H1 (cell line): ENCODE measurements at regions not wholly inside any gene's neighbourhood (a gene's known extent, or its start where the extent isn't known, plus 50 kb on each side); places are given as distances from the start of the nearest gene placed in this dataset.

Experiments used
- CTCF ChIA-PET: fragments of 300-600 bp; sonication (Branson Sonifier 250); formaldehyde crosslinking; loops from one replicate; lab custom pipeline; 2021; ENCODE audit not compliant: partially characterized antibody; lab: Charles Lee
- POLR2A ChIA-PET: fragments of 300-600 bp; sonication (Branson Sonifier 250); formaldehyde crosslinking; loops from one replicate; lab custom pipeline; 2021; ENCODE audit warnings: inconsistent platforms; ENCODE audit not compliant: partially characterized antibody; lab: Charles Lee
- DNase-seq, 2 experiments: peaks; one replicate each; pipeline versions ENCODE4 v3.0.0 to v3.0.0-alpha.2; 2010 to 2022; ENCODE audit warnings: low spot score in 2 of 2, low read depth in 1 of 2, mixed read lengths in 1 of 2
- FAIRE-seq: peaks from 2 replicates; lab custom pipeline; 2011; peaks lifted over from hg19 to GRCh38; lab: Jason Lieb, UNC
- H2AFZ ChIP-seq: 2 replicates; pipeline ENCODE4 v1.8.1; 2012; ENCODE audit warnings: low read length, inconsistent platforms
- H2AK5ac ChIP-seq: 2 replicates; pipeline ENCODE4 v1.6.1; 2013; ENCODE audit warnings: low read depth, low read length
- H2BK120ac ChIP-seq: replicated peaks from 2 replicates; pipeline ENCODE3; 2013; ENCODE audit warnings: low read depth, low read length, inconsistent platforms
- H2BK12ac ChIP-seq: 2 replicates; pipeline ENCODE4 v1.6.1; 2013; ENCODE audit warnings: low read depth, low read length
- H2BK15ac ChIP-seq: 2 replicates; pipeline ENCODE4 v1.6.1; 2013; ENCODE audit warnings: low read length
- H2BK20ac ChIP-seq: 2 replicates; pipeline ENCODE4 v1.6.1; 2013; ENCODE audit warnings: low read length
- H2BK5ac ChIP-seq: 2 replicates; pipeline ENCODE4 v1.6.1; 2013; ENCODE audit warnings: low read depth, low read length
- H3K14ac ChIP-seq: 2 replicates; pipeline ENCODE4 v1.6.1; 2013; ENCODE audit warnings: inconsistent platforms; ENCODE audit not compliant: insufficient read length
- H3K18ac ChIP-seq: 2 replicates; pipeline ENCODE4 v1.6.1; 2013; ENCODE audit warnings: low read length; ENCODE audit errors: extremely low read depth
- H3K23ac ChIP-seq: 2 replicates; pipeline ENCODE4 v1.6.1; 2013; ENCODE audit warnings: inconsistent platforms; ENCODE audit not compliant: insufficient read length
- H3K23me2 ChIP-seq: 2 replicates; pipeline ENCODE4 v1.6.1; 2013; ENCODE audit warnings: low read depth, low read length
- H3K27ac ChIP-seq: 2 replicates; pipeline ENCODE4 v1.6.1; 2011; ENCODE audit warnings: low read depth, low read length, inconsistent platforms
- H3K27me3 ChIP-seq, 4 experiments: replicated peaks in 1 of 4; 1 replicate in 1 of 4; 2 replicates in 3 of 4; pipeline versions ENCODE4 v1.6.1 to v1.8.1; 2011 to 2013; ENCODE audit warnings: low read length in 3 of 4, mild to moderate bottlenecking in 3 of 4, inconsistent platforms in 2 of 4, mixed read lengths in 2 of 4, moderate library complexity in 1 of 4; ENCODE audit not compliant: control insufficient read depth in 3 of 4, insufficient read depth in 3 of 4; ENCODE audit errors: extremely low read depth in 1 of 4
- H3K36me3 ChIP-seq, 4 experiments: 2 replicates each; pipeline versions ENCODE4 v1.6.1 to v1.8.1; 2011 to 2013; ENCODE audit warnings: mild to moderate bottlenecking in 4 of 4, low read length in 3 of 4, moderate library complexity in 2 of 4, control low read depth in 1 of 4, inconsistent platforms in 1 of 4; ENCODE audit not compliant: insufficient read depth in 4 of 4, control insufficient read depth in 2 of 4
- H3K4ac ChIP-seq: replicated peaks from 2 replicates; pipeline ENCODE3; 2013; ENCODE audit warnings: low read length, low read depth, mixed read lengths, inconsistent platforms; ENCODE audit not compliant: insufficient read length
- H3K4me1 ChIP-seq, 4 experiments: replicated peaks in 1 of 4; 1 replicate in 1 of 4; 2 replicates in 3 of 4; pipeline versions ENCODE4 v1.6.1 to v1.8.1; 2011 to 2013; ENCODE audit warnings: low read length in 3 of 4, inconsistent platforms in 2 of 4, mixed read lengths in 1 of 4; ENCODE audit not compliant: insufficient read depth in 4 of 4, control insufficient read depth in 3 of 4
- H3K4me2 ChIP-seq, 2 experiments: 2 replicates each; pipeline versions ENCODE4 v1.6.1 to v1.8.1; 2011 to 2013; ENCODE audit warnings: low read depth in 2 of 2, low read length in 2 of 2, control low read depth in 1 of 2, inconsistent platforms in 1 of 2, mild to moderate bottlenecking in 1 of 2; ENCODE audit not compliant: insufficient read depth in 1 of 2
- H3K4me3 ChIP-seq, 4 experiments: fragments of 200-600, 300-600 bp in 1 of 4; sonication (generic), shearing (Covaris generic), sonication (Bioruptor Twin) in 1 of 4; 2 replicates each; pipeline versions ENCODE4 v1.5.1 to v1.8.1; 2011 to 2016; ENCODE audit warnings: low read length in 4 of 4, low read depth in 3 of 4, control low read depth in 2 of 4, inconsistent platforms in 2 of 4, mild to moderate bottlenecking in 2 of 4, mixed read lengths in 1 of 4, moderate library complexity in 1 of 4; ENCODE audit not compliant: insufficient read depth in 2 of 4; ENCODE audit errors: extremely low read depth in 1 of 4
- H3K56ac ChIP-seq: replicated peaks from 2 replicates; pipeline ENCODE3; 2013; ENCODE audit warnings: low read depth, mild to moderate bottlenecking, mixed read lengths, low read length, inconsistent platforms; ENCODE audit not compliant: insufficient read length
- H3K79me1 ChIP-seq: 2 replicates; pipeline ENCODE4 v1.6.1; 2013; ENCODE audit warnings: low read depth, low read length, control low read depth
- H3K79me2 ChIP-seq, 2 experiments: 2 replicates each; pipeline versions ENCODE4 v1.6.1 to v1.8.1; 2012 to 2013; ENCODE audit warnings: low read length in 2 of 2, mild to moderate bottlenecking in 2 of 2, inconsistent platforms in 1 of 2; ENCODE audit not compliant: insufficient read depth in 2 of 2, control insufficient read depth in 1 of 2
- H3K9ac ChIP-seq, 4 experiments: replicated peaks in 1 of 4; 1 replicate in 1 of 4; 2 replicates in 3 of 4; pipeline versions ENCODE4 v1.6.1 to v1.8.1; 2011 to 2013; ENCODE audit warnings: low read depth in 3 of 4, low read length in 3 of 4, control low read depth in 2 of 4, mild to moderate bottlenecking in 2 of 4, moderate library complexity in 2 of 4, inconsistent platforms in 1 of 4; ENCODE audit errors: extremely low read depth in 1 of 4
- H3K9me3 ChIP-seq, 2 experiments: 2 replicates each; pipeline versions ENCODE4 v1.6.1 to v1.8.1; 2012 to 2013; ENCODE audit warnings: mild to moderate bottlenecking in 2 of 2, moderate library complexity in 2 of 2, control low read depth in 1 of 2, inconsistent platforms in 1 of 2, low read depth in 1 of 2, low read length in 1 of 2, mixed read lengths in 1 of 2; ENCODE audit not compliant: insufficient read depth in 2 of 2
- H4K20me1 ChIP-seq, 2 experiments: replicated peaks in 1 of 2; 2 replicates each; pipeline versions ENCODE3 to v1.8.1; 2011 to 2013; ENCODE audit warnings: inconsistent platforms in 2 of 2, low read length in 2 of 2, mild to moderate bottlenecking in 1 of 2; ENCODE audit not compliant: insufficient read depth in 2 of 2, control insufficient read depth in 1 of 2
- H4K5ac ChIP-seq: 2 replicates; pipeline ENCODE4 v1.6.1; 2013; ENCODE audit warnings: low read length, low read depth, mixed read lengths, inconsistent platforms; ENCODE audit not compliant: insufficient read length
- H4K8ac ChIP-seq: 2 replicates; pipeline ENCODE4 v1.8.0; 2013; ENCODE audit warnings: mild to moderate bottlenecking, moderate library complexity, low read length, inconsistent platforms; ENCODE audit not compliant: insufficient read depth; ENCODE audit errors: extremely low read depth
- H4K91ac ChIP-seq: replicated peaks from 2 replicates; pipeline ENCODE3; 2013; ENCODE audit warnings: low read length, mixed read lengths, inconsistent platforms; ENCODE audit not compliant: insufficient read length
- ASH2L ChIP-seq: fragments of 200-600, 300-600 bp; sonication (generic); IDR thresholded peaks from one replicate; pipeline ENCODE4 v1.7.1; 2017; ENCODE audit warnings: low read length
- CBX8 ChIP-seq: fragments of 300-800, 300-1000 bp; sonication (generic); IDR thresholded peaks from 2 replicates; pipeline ENCODE4 v1.7.1; 2016; ENCODE audit warnings: low read depth, low read length, borderline replicate concordance
- CHD1 ChIP-seq: IDR thresholded peaks from 2 replicates; pipeline ENCODE4 v1.6.1; 2012; ENCODE audit warnings: low read depth, low read length, improper control_type of control experiment
- EP300 ChIP-seq, 2 experiments: IDR thresholded peaks; 1 replicate in 1 of 2; 2 replicates in 1 of 2; pipeline ENCODE4 v1.6.1; 2011 to 2012; ENCODE audit warnings: low read depth in 2 of 2, low read length in 2 of 2, mild to moderate bottlenecking in 2 of 2, borderline replicate concordance in 1 of 2, inconsistent platforms in 1 of 2, moderate library complexity in 1 of 2
- EZH2 ChIP-seq: fragments of 200-600 bp; sonication (generic); IDR thresholded peaks from 2 replicates; pipeline ENCODE4 v1.7.1; 2012; ENCODE audit warnings: low read depth, mild to moderate bottlenecking, moderate library complexity, low read length, inconsistent platforms; ENCODE audit not compliant: severe bottlenecking
- HDAC6 ChIP-seq: IDR thresholded peaks from one replicate; pipeline ENCODE4 v1.7.1; 2012; ENCODE audit warnings: low read depth, mild to moderate bottlenecking, inconsistent platforms, low read length, moderate library complexity
- KDM4A ChIP-seq: IDR thresholded peaks from one replicate; pipeline ENCODE4 v1.7.1; 2012; ENCODE audit warnings: low read depth, mild to moderate bottlenecking, moderate library complexity, low read length, inconsistent platforms; ENCODE audit not compliant: severe bottlenecking
- SRF ChIP-seq: IDR thresholded peaks from 2 replicates; pipeline ENCODE4 v1.6.1; 2011; ENCODE audit warnings: mild to moderate bottlenecking, low read depth, low read length, moderate library complexity
- SUZ12 ChIP-seq: fragments of 200-600 bp; sonication (generic); IDR thresholded peaks from 2 replicates; pipeline ENCODE4 v1.6.1; 2012; ENCODE audit warnings: mild to moderate bottlenecking, inconsistent platforms, low read length, moderate library complexity, mixed read lengths
- TAF7 ChIP-seq: optimal IDR thresholded peaks from 2 replicates; pipeline ENCODE3; 2011; ENCODE audit warnings: low read depth, mild to moderate bottlenecking, inconsistent platforms, low read length, moderate library complexity, borderline replicate concordance
- WGBS, 2 experiments: shearing (Covaris generic) in 1 of 2; methylation state at CpG; one replicate each; pipeline versions ENCODE4 v1.1.6 to v1.1.7; 2013 to 2015; ENCODE audit warnings: low lambda C conversion rate in 2 of 2, mixed read lengths in 2 of 2, inconsistent platforms in 1 of 2, low coverage in 1 of 2, missing lambda C conversion rate in 1 of 2; ENCODE audit not compliant: insufficient replicate concordance in 2 of 2, insufficient coverage in 1 of 2, insufficient read length in 1 of 2; ENCODE audit errors: extremely low coverage in 1 of 2, missing lambda C conversion rate in 1 of 2; 5-methylcytosine and 5-hydroxymethylcytosine counted together
- TF ChIP-seq, protein P1 (sequence below): IDR thresholded peaks from 2 replicates; pipeline ENCODE4 v1.6.1; 2012; ENCODE audit warnings: inconsistent platforms

DNA sequence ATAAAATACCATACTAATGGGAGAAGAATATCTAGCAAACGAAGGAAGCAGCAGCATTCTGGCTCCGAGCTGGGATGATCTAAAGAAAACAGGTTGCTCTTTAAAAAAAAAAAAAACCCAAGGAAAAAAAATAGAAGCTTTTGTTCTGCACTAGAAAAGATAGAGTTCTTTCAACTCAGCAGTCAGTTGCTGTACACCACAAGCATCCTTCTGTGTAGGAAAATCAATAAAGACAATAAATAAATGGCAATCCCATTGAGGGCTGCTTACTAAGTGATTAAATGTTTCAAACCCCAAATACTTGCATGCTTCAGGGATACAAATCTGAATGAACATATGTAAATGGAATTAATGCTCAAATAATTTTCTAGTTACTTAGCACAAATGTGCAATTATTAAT, 207.1 kb downstream of the TEX36 start:
- Histone ChIP-seq H3K79me2 (no peaks in the 10 kb centered on the region), H3K4me1 (no peaks in the 10 kb centered on the region), H4K91ac (no peak overlapping the region), H3K4me3 (no peak overlapping the region), H3K14ac (no peak overlapping the region), H3K4ac (no peak overlapping the region), H2BK15ac (no peak overlapping the region), H3K27me3 (no peaks in the 10 kb centered on the region), H3K9me3 (no peaks in the 10 kb centered on the region), H3K18ac (no peak overlapping the region), H4K20me1 (no peaks in the 10 kb centered on the region), H2BK20ac (no peak overlapping the region), H2BK12ac (no peak overlapping the region), H3K23ac (no peak overlapping the region), H3K9ac (no peak overlapping the region), H3K27ac (no peak overlapping the region), H2BK120ac (no peak overlapping the region), H3K79me1 (no peaks in the 10 kb centered on the region), H2AK5ac (no peak overlapping the region), H2BK5ac (no peak overlapping the region), H3K56ac (no peak overlapping the region), H3K36me3 (no peaks in the 10 kb centered on the region), H4K8ac (no peak overlapping the region), H3K4me2 (no peak overlapping the region), H3K23me2 (no peaks in the 10 kb centered on the region), H4K5ac (no peak overlapping the region), H2AFZ (no peak overlapping the region)
- no peak for FAIRE-seq
- ChIA-PET CTCF (no interaction called here), POLR2A (no interaction called here)
- no peak for TF ChIP-seq CHD1
- TF ChIP-seq EP300 (IDR thresholded peaks at IDR 0.05; ENCODE audit: borderline replicate concordance in 1 of 2, low read depth in 2 of 2, low read length in 2 of 2), result no peak
- TF ChIP-seq CBX8, result no peak
- no peak for TF ChIP-seq SRF
- no peak for TF ChIP-seq TAF7
- TF ChIP-seq KDM4A, result no peak
- no peak for TF ChIP-seq HDAC6
- TF ChIP-seq ASH2L, result no peak
- no peak for TF ChIP-seq SUZ12
- TF ChIP-seq EZH2, result no peak
- TF ChIP-seq, protein P1, sequence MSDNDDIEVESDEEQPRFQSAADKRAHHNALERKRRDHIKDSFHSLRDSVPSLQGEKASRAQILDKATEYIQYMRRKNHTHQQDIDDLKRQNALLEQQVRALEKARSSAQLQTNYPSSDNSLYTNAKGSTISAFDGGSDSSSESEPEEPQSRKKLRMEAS, result no peak
- no peak for DNase-seq
- 86% methylated on average over 2 of the region's 2 CpGs; no CpG with 5 or more reads in 1 of the 2 experiments for WGBS, 2 experiments
